ENCODE measurements at regions not wholly inside any gene's neighbourhood (a gene's known extent, or its start where the extent isn't known, plus 50 kb on each side); places are given as distances from the start of the nearest gene placed in this dataset.

GRCh38 chr1:76724816-76725215 is 142.5 kb upstream of the ST6GALNAC5 start:
- TF ChIP-seq JUN (IDR thresholded peaks at IDR 0.05; ENCODE audit: borderline replicate concordance, insufficient read depth, insufficient read length, low read depth) (no peak), POLR2A (IDR thresholded peaks at IDR 0.05; ENCODE audit: low read depth, low read length) (no peak), GATA2 (IDR thresholded peaks at IDR 0.05; ENCODE audit: insufficient read depth, insufficient read length, low read depth, low read length) (no peak), MAX (IDR thresholded peaks at IDR 0.05; ENCODE audit: insufficient read depth, insufficient read length) (no peak)
- H3K9me1 ChIP-seq (replicated peaks; ENCODE audit: control insufficient read depth, extremely low read depth, insufficient read depth, low read length) = no peaks in the 10 kb centered on the region
- H3K79me2 ChIP-seq (ENCODE audit: control insufficient read depth, insufficient read depth, low read length) = no peaks in the 10 kb centered on the region
- intact Hi-C loops (cut with micrococcal nuclease) (no loop called here), dilution Hi-C loops (cut with MboI; ENCODE audit: extremely low pct_ligation_motif_present, low sequenced_read_pairs) (no loop called here)
- FAIRE-seq = no peak
- no peaks in the 10 kb centered on the region for H3K36me3 ChIP-seq (ENCODE audit: control insufficient read depth in 2 of 2, extremely low read depth in 1 of 2, insufficient read depth in 2 of 2, low read length in 2 of 2)
- H3K27ac ChIP-seq (ENCODE audit: insufficient read depth, low read depth, low read length) = no peak overlapping the region
- peaks cover 3% of the 10 kb centered on the region in 2 experiments for H3K27me3 ChIP-seq (ENCODE audit: control insufficient read depth in 2 of 2, insufficient read depth in 2 of 2, low read length in 2 of 2)
- ChIA-PET CTCF (no interaction called here), POLR2A (no interaction called here)
- no peak overlapping the region for H3K4me2 ChIP-seq (ENCODE audit: insufficient read depth, low read length)
- H3K9me3 ChIP-seq (replicated peaks; ENCODE audit: control insufficient read depth, insufficient read depth, low read length) = no peaks in the 10 kb centered on the region
- no peaks in the 10 kb centered on the region for H4K20me1 ChIP-seq (replicated peaks; ENCODE audit: control insufficient read depth, extremely low read depth, insufficient read depth, low read length)
- no peak overlapping the region for H3K4me3 ChIP-seq (replicated peaks in 1 of 3; ENCODE audit: insufficient read depth in 1 of 3, low read depth in 1 of 3, low read length in 3 of 3)
- BruUV-seq (replicated peaks) = no TSS peak
- no peak for DNase-seq (ENCODE audit: low read depth, low spot score)
- H3K4me1 ChIP-seq (ENCODE audit: control insufficient read depth, extremely low read depth, insufficient read depth, low read length) = no peaks in the 10 kb centered on the region
- no peak overlapping the region for H3K9ac ChIP-seq (replicated peaks; ENCODE audit: extremely low read depth, insufficient read depth, low read length)
- H2AFZ ChIP-seq (ENCODE audit: low read depth, low read length) = no peak overlapping the region

GRCh38 chr1:76725864-76726619 is 141.2 kb upstream of the ST6GALNAC5 start:
- no peaks in the 10 kb centered on the region for H3K36me3 ChIP-seq (ENCODE audit: control insufficient read depth in 2 of 2, extremely low read depth in 1 of 2, insufficient read depth in 2 of 2, low read length in 2 of 2)
- dilution Hi-C loops (cut with MboI; ENCODE audit: extremely low pct_ligation_motif_present, low sequenced_read_pairs) (no loop called here), intact Hi-C loops (cut with micrococcal nuclease) (no loop called here)
- H3K9ac ChIP-seq (replicated peaks; ENCODE audit: extremely low read depth, insufficient read depth, low read length) = no peak overlapping the region
- TF ChIP-seq POLR2A (IDR thresholded peaks at IDR 0.05; ENCODE audit: low read depth, low read length) (no peak), MYC (IDR thresholded peaks at IDR 0.05; ENCODE audit: low read depth, low read length) (no peak), EZH2 (IDR thresholded peaks at IDR 0.05; ENCODE audit: borderline replicate concordance, low read depth, low read length, severe bottlenecking) (no peak), GATA2 (IDR thresholded peaks at IDR 0.05; ENCODE audit: insufficient read depth, insufficient read length, low read depth, low read length) (no peak), MAX (IDR thresholded peaks at IDR 0.05; ENCODE audit: insufficient read depth, insufficient read length) (no peak), POLR2AphosphoS5 (IDR thresholded peaks at IDR 0.05; ENCODE audit: insufficient read depth, low read depth, low read length) (no peak)
- H3K4me3 ChIP-seq (replicated peaks in 1 of 3; ENCODE audit: insufficient read depth in 1 of 3, low read depth in 1 of 3, low read length in 3 of 3) = no peak overlapping the region
- no peak overlapping the region for H3K27ac ChIP-seq (ENCODE audit: insufficient read depth, low read depth, low read length)
- H3K4me2 ChIP-seq (ENCODE audit: insufficient read depth, low read length) = no peak overlapping the region
- no peak overlapping the region for H2AFZ ChIP-seq (ENCODE audit: low read depth, low read length)
- H3K27me3 ChIP-seq (ENCODE audit: control insufficient read depth in 2 of 2, insufficient read depth in 2 of 2, low read length in 2 of 2) = peaks cover 3% of the 10 kb centered on the region in 2 experiments
- DNase-seq (ENCODE audit: low read depth, low spot score) = no peak
- no peaks in the 10 kb centered on the region for H3K9me3 ChIP-seq (replicated peaks; ENCODE audit: control insufficient read depth, insufficient read depth, low read length)
- no peak for FAIRE-seq
- H3K9me1 ChIP-seq (replicated peaks; ENCODE audit: control insufficient read depth, extremely low read depth, insufficient read depth, low read length) = no peaks in the 10 kb centered on the region
- ChIA-PET CTCF (interaction anchor here (0.9 kb wide), 1 partner anchor 29 kb away, joined by 3 read pairs; no protein-coding TSS in a partner anchor), POLR2A (no interaction called here)
- no peaks in the 10 kb centered on the region for H4K20me1 ChIP-seq (replicated peaks; ENCODE audit: control insufficient read depth, extremely low read depth, insufficient read depth, low read length)
- no TSS peak for BruUV-seq (replicated peaks)
- H3K4me1 ChIP-seq (ENCODE audit: control insufficient read depth, extremely low read depth, insufficient read depth, low read length) = no peaks in the 10 kb centered on the region
- H3K79me2 ChIP-seq (ENCODE audit: control insufficient read depth, insufficient read depth, low read length) = no peaks in the 10 kb centered on the region
